ENCODE measurements at regions not wholly inside any gene's neighbourhood (a gene's known extent, or its start where the extent isn't known, plus 50 kb on each side); places are given as distances from the start of the nearest gene placed in this dataset.

- Histone ChIP-seq H3K9ac (ENCODE audit: low read length) (no peak overlapping the region), H3K4me3 (ENCODE audit: low read depth, low read length, poor library complexity, severe bottlenecking) (no peak overlapping the region), H2AFZ (ENCODE audit: low read length) (no peak overlapping the region), H3K79me2 (ENCODE audit: insufficient read depth, low read length) (no peaks in the 10 kb centered on the region), H3K36me3 (ENCODE audit: insufficient read depth, low read length) (no peaks in the 10 kb centered on the region), H3K27ac (ENCODE audit: low read depth, low read length, poor library complexity, severe bottlenecking) (no peak overlapping the region), H3K9me2 (ENCODE audit: low read depth, low read length) (no peaks in the 10 kb centered on the region), H4K20me1 (ENCODE audit: insufficient read depth, low read length) (no peaks in the 10 kb centered on the region), H3K27me3 (ENCODE audit: insufficient read depth, low read length) (no peaks in the 10 kb centered on the region), H3K9me3 (ENCODE audit: low read length) (no peaks in the 10 kb centered on the region), H3F3A (ENCODE audit: insufficient read depth, low read length) (no peaks in the 10 kb centered on the region), H3K4me2 (ENCODE audit: low read length) (no peak overlapping the region), H3K4me1 (ENCODE audit: insufficient read depth, low read length, severe bottlenecking) (peaks cover 14% of the 10 kb centered on the region)
- TF ChIP-seq EZH2 (IDR thresholded peaks at IDR 0.05; ENCODE audit: borderline replicate concordance, low read length): no peak
- TF ChIP-seq CTCF (IDR thresholded peaks at IDR 0.05; ENCODE audit: low read length): no peak
Measured at GRCh38 chr2:45216118-45216517, 206.9 kb upstream of the SIX2 start.

GRCh38 chr2:45214550-45214949 is 205.3 kb upstream of the SIX2 start:
- H3K4me2 ChIP-seq (ENCODE audit: low read length): no peak overlapping the region
- no peaks in the 10 kb centered on the region for H3K79me2 ChIP-seq (ENCODE audit: insufficient read depth, low read length)
- H3K9me2 ChIP-seq (ENCODE audit: low read depth, low read length): no peaks in the 10 kb centered on the region
- H3K4me1 ChIP-seq (ENCODE audit: insufficient read depth, low read length, severe bottlenecking): peaks cover 10% of the 10 kb centered on the region
- no peaks in the 10 kb centered on the region for H3K9me3 ChIP-seq (ENCODE audit: low read length)
- no peak overlapping the region for H2AFZ ChIP-seq (ENCODE audit: low read length)
- H3K4me3 ChIP-seq (ENCODE audit: low read depth, low read length, poor library complexity, severe bottlenecking): no peak overlapping the region
- no peaks in the 10 kb centered on the region for H4K20me1 ChIP-seq (ENCODE audit: insufficient read depth, low read length)
- H3K9ac ChIP-seq (ENCODE audit: low read length): no peak overlapping the region
- H3K36me3 ChIP-seq (ENCODE audit: insufficient read depth, low read length): no peaks in the 10 kb centered on the region
- no peaks in the 10 kb centered on the region for H3K27me3 ChIP-seq (ENCODE audit: insufficient read depth, low read length)
- no peak overlapping the region for H3K27ac ChIP-seq (ENCODE audit: low read depth, low read length, poor library complexity, severe bottlenecking)
- no peak for TF ChIP-seq CTCF (IDR thresholded peaks at IDR 0.05; ENCODE audit: low read length)
- no peak for TF ChIP-seq EZH2 (IDR thresholded peaks at IDR 0.05; ENCODE audit: borderline replicate concordance, low read length)
- H3F3A ChIP-seq (ENCODE audit: insufficient read depth, low read length): no peaks in the 10 kb centered on the region

- H3K27ac ChIP-seq (ENCODE audit: low read depth, low read length, poor library complexity, severe bottlenecking): no peak overlapping the region
- H3F3A ChIP-seq (ENCODE audit: insufficient read depth, low read length): no peaks in the 10 kb centered on the region
Measured at GRCh38 chr2:45212953-45213635, 203.8 kb upstream of the SIX2 start.

More at GRCh38 chr2:45212953-45213635, 203.8 kb upstream of the SIX2 start:
- peaks cover 10% of the 10 kb centered on the region for H3K4me1 ChIP-seq (ENCODE audit: insufficient read depth, low read length, severe bottlenecking)
- no peaks in the 10 kb centered on the region for H3K9me2 ChIP-seq (ENCODE audit: low read depth, low read length)
- no peak overlapping the region for H3K9ac ChIP-seq (ENCODE audit: low read length)
- no peaks in the 10 kb centered on the region for H3K79me2 ChIP-seq (ENCODE audit: insufficient read depth, low read length)
- H3K27me3 ChIP-seq (ENCODE audit: insufficient read depth, low read length): no peaks in the 10 kb centered on the region
- no peak overlapping the region for H3K4me3 ChIP-seq (ENCODE audit: low read depth, low read length, poor library complexity, severe bottlenecking)
- H4K20me1 ChIP-seq (ENCODE audit: insufficient read depth, low read length): no peaks in the 10 kb centered on the region
- H3K4me2 ChIP-seq (ENCODE audit: low read length): no peak overlapping the region
- H2AFZ ChIP-seq (ENCODE audit: low read length): no peak overlapping the region
- TF ChIP-seq CTCF (IDR thresholded peaks at IDR 0.05; ENCODE audit: low read length) (no peak), EZH2 (IDR thresholded peaks at IDR 0.05; ENCODE audit: borderline replicate concordance, low read length) (no peak)
- H3K9me3 ChIP-seq (ENCODE audit: low read length): no peaks in the 10 kb centered on the region
- H3K36me3 ChIP-seq (ENCODE audit: insufficient read depth, low read length): no peaks in the 10 kb centered on the region

Data from OCI-LY1 (cell line).